ENCODE measurements at regions not wholly inside any gene's neighbourhood (a gene's known extent, or its start where the extent isn't known, plus 50 kb on each side); places are given as distances from the start of the nearest gene placed in this dataset.

- no peak for DNase-seq
These were observed 436.8 kb upstream of the CWC22 start for GRCh38 chr2:180443888-180444287.

- no peak for DNase-seq
These were observed 436.0 kb upstream of the CWC22 start for GRCh38 chr2:180442860-180443644.

GRCh38 chr2:180419212-180419611, 412.1 kb upstream of the CWC22 start:
- DNase-seq, result no peak

- DNase-seq, result no peak
These were observed 409.5 kb upstream of the CWC22 start for GRCh38 chr2:180416627-180417026.

GRCh38 chr2:180413336-180413735, 406.2 kb upstream of the CWC22 start:
- DNase-seq, result no peak

- no peak for DNase-seq
These were observed 405.1 kb upstream of the CWC22 start for GRCh38 chr2:180412219-180412618.

- no peak for DNase-seq
These were observed 404.6 kb upstream of the CWC22 start for GRCh38 chr2:180411661-180412060.

GRCh38 chr2:180406687-180407086, 399.6 kb upstream of the CWC22 start:
- no peak for DNase-seq

- DNase-seq, result no peak
These were observed 398.4 kb upstream of the CWC22 start for GRCh38 chr2:180405520-180405919.

- no peak for DNase-seq
These were observed 387.2 kb upstream of the CWC22 start for GRCh38 chr2:180394305-180394704.

- no peak for DNase-seq
These were observed 378.6 kb upstream of the CWC22 start for GRCh38 chr2:180385601-180386201.

- DNase-seq, result no peak
These were observed 369.0 kb upstream of the CWC22 start for GRCh38 chr2:180376066-180376465.

GRCh38 chr2:180374502-180375281, 367.6 kb upstream of the CWC22 start:
- DNase-seq, result no peak

GRCh38 chr2:180370511-180371205, 363.6 kb upstream of the CWC22 start:
- no peak for DNase-seq

- no peak for DNase-seq
These were observed 361.8 kb upstream of the CWC22 start for GRCh38 chr2:180368881-180369280.

- DNase-seq, result no peak
These were observed 360.7 kb upstream of the CWC22 start for GRCh38 chr2:180367815-180368214.

GRCh38 chr2:180366481-180366880, 359.4 kb upstream of the CWC22 start:
- no peak for DNase-seq

- no peak for DNase-seq
These were observed 357.6 kb upstream of the CWC22 start for GRCh38 chr2:180364719-180365118.

- DNase-seq, result no peak
These were observed 353.2 kb upstream of the CWC22 start for GRCh38 chr2:180360283-180360618.

GRCh38 chr2:180359522-180360282, 352.6 kb upstream of the CWC22 start:
- no peak for DNase-seq

- no peak for DNase-seq
These were observed 351.4 kb upstream of the CWC22 start for GRCh38 chr2:180358458-180358857.

- no peak for DNase-seq
These were observed 349.6 kb upstream of the CWC22 start for GRCh38 chr2:180356676-180357075.

- DNase-seq, result no peak
These were observed 345.5 kb upstream of the CWC22 start for GRCh38 chr2:180352620-180353019.
